Spleen (tissue), 11 donors: ENCODE measurements at regions not wholly inside any gene's neighbourhood (a gene's known extent, or its start where the extent isn't known, plus 50 kb on each side); places are given as distances from the start of the nearest gene placed in this dataset.

ENCODE experiments used
- DNase-seq: peaks from one replicate; pipeline ENCODE4 v3.0.0-alpha.2; 2020
- H3K27ac ChIP-seq, 8 donors: fragments of 200-600 bp; sonication (generic) in 7 of 8; 1 replicate in 4 of 8; 2 replicates in 4 of 8; pipeline versions ENCODE4 v1.5.0 to v1.8.0; 2016 to 2021; ENCODE audit warnings: inconsistent platforms in 4 of 8, mild to moderate bottlenecking in 4 of 8, moderate library complexity in 1 of 8
- H3K27me3 ChIP-seq, 7 donors: fragments of 200-600 bp; sonication (generic) in 6 of 7; replicated peaks in 1 of 7; 1 replicate in 4 of 7; 2 replicates in 3 of 7; pipeline versions ENCODE4 v1.5.0 to v1.8.0; 2016 to 2021; ENCODE audit warnings: inconsistent platforms in 3 of 7, mild to moderate bottlenecking in 1 of 7
- H3K36me3 ChIP-seq, 6 donors: fragments of 200-600 bp; sonication (generic) in 5 of 6; 1 replicate in 4 of 6; 2 replicates in 2 of 6; pipeline versions ENCODE4 v1.5.0 to v1.8.0; 2016 to 2021; ENCODE audit warnings: inconsistent platforms in 2 of 6
- H3K4me1 ChIP-seq, 6 donors: fragments of 200-600 bp; sonication (generic) in 5 of 6; 1 replicate in 3 of 6; 2 replicates in 3 of 6; pipeline versions ENCODE4 v1.5.0 to v1.8.0; 2016 to 2021; ENCODE audit warnings: inconsistent platforms in 3 of 6
- H3K4me3 ChIP-seq, 8 donors: fragments of 200-600 bp; sonication (generic) in 7 of 8; 1 replicate in 4 of 8; 2 replicates in 4 of 8; pipeline versions ENCODE4 v1.5.0 to v1.8.0; 2016 to 2021; ENCODE audit warnings: inconsistent platforms in 4 of 8, mild to moderate bottlenecking in 4 of 8, moderate library complexity in 2 of 8
- H3K9me3 ChIP-seq, 8 donors: fragments of 200-600 bp; sonication (generic) in 7 of 8; 1 replicate in 4 of 8; 2 replicates in 4 of 8; pipeline versions ENCODE4 v1.5.0 to v1.8.0; 2016 to 2021; ENCODE audit warnings: inconsistent platforms in 4 of 8
- CTCF ChIP-seq, 11 experiments: fragments of 200-600 bp in 7 of 11; fragments of 450-650 bp in 4 of 11; sonication (generic) in 4 of 11; IDR thresholded peaks in 8 of 11; conservative IDR thresholded peaks in 3 of 11; 1 replicate in 7 of 11; 2 replicates in 4 of 11; pipeline versions ENCODE4 v1.4.0 to v1.8.0; 2016 to 2021; ENCODE audit warnings: antibody characterized with exemption in 11 of 11, inconsistent platforms in 4 of 11, mild to moderate bottlenecking in 1 of 11
- POLR2A ChIP-seq, 3 donors: fragments of 450-650 bp; IDR thresholded peaks; one replicate each; pipeline ENCODE4 v1.5.1; 2017; ENCODE audit warnings: antibody characterized with exemption in 3 of 3, mild to moderate bottlenecking in 1 of 3
- POLR2AphosphoS5 ChIP-seq, 3 donors: sonication (generic); formaldehyde crosslinking; IDR thresholded peaks; one replicate each; pipeline ENCODE4 v1.5.1; 2017; ENCODE audit warnings: antibody characterized with exemption in 3 of 3
- WGBS, 5 donors: extraction: QIAGEN DNeasy Blood & Tissue Kit in 3 of 5; methylation state at CpG; one replicate each; pipeline versions ENCODE4 v1.1.5 to v1.1.7; 2013 to 2018; 5-methylcytosine and 5-hydroxymethylcytosine counted together
- intact Hi-C: fragments of 100-400 bp; cut with DNase I; formaldehyde crosslinking; loops from one replicate; pipeline ENCODE4 v1.15.0; 2023; ENCODE audit warnings: low total_unique reads
- donor health status: healthy with polysubstance abuse.
- donor health status: DM: no; HTN: no; CAD: no; lungs with moderate emphysema.
- donor health status: DM: no; HTN: no; CAD: no.
- donor health status: Bipolar disorder and iron deficiency.
- donor health status: healthy.
- donor health status: DM: no; HTN: no; CAD: no.
- donor health status: DM: yes; HTN: yes; CAD: no.

- intact Hi-C loops, result no loop called here
- H3K27me3 ChIP-seq, result peaks cover 0 to 34% (median 0%) of the 10 kb centered on the region in 7 donors
- H3K36me3 ChIP-seq, result no peaks in the 10 kb centered on the region
- 18 to 42% (median 32%) methylated on average over 1 of the region's 1 CpG for WGBS, 5 donors
- no peak for DNase-seq
- H3K4me1 ChIP-seq, result no peaks in the 10 kb centered on the region
- no peak overlapping the region for H3K4me3 ChIP-seq
- H3K27ac ChIP-seq, result no peak overlapping the region
- TF ChIP-seq POLR2AphosphoS5 (IDR thresholded peaks at IDR 0.05) (no peak), POLR2A (IDR thresholded peaks at IDR 0.05) (no peak), CTCF (IDR thresholded peaks at IDR 0.05 in 8 of 11, conservative IDR thresholded peaks at IDR 0.05 in 3 of 11) (no peak)
- no peaks in the 10 kb centered on the region for H3K9me3 ChIP-seq
Measured at GRCh38 chr19:31072451-31072850, 276.8 kb downstream of the TSHZ3 start.

GRCh38 chr19:31071136-31071855, 277.9 kb downstream of the TSHZ3 start:
- Histone ChIP-seq H3K4me3 (no peak overlapping the region), H3K27ac (no peak overlapping the region), H3K9me3 (no peaks in the 10 kb centered on the region), H3K27me3 (peaks cover 0 to 34% (median 0%) of the 10 kb centered on the region in 7 donors), H3K36me3 (no peaks in the 10 kb centered on the region), H3K4me1 (no peaks in the 10 kb centered on the region)
- intact Hi-C loops, result no loop called here
- 82 to 89% (median 85%) methylated on average over 11 of the region's 11 CpGs for WGBS, 5 donors
- TF ChIP-seq CTCF (IDR thresholded peaks at IDR 0.05 in 8 of 11, conservative IDR thresholded peaks at IDR 0.05 in 3 of 11) (no peak), POLR2AphosphoS5 (IDR thresholded peaks at IDR 0.05) (no peak), POLR2A (IDR thresholded peaks at IDR 0.05) (no peak)
- DNase-seq, result no peak

GRCh38 chr19:31070146-31071065, 278.8 kb downstream of the TSHZ3 start:
- intact Hi-C loops, result no loop called here
- no peak for DNase-seq
- Histone ChIP-seq H3K9me3 (no peaks in the 10 kb centered on the region), H3K4me1 (no peaks in the 10 kb centered on the region), H3K27me3 (peaks cover 0 to 34% (median 0%) of the 10 kb centered on the region in 7 donors), H3K36me3 (no peaks in the 10 kb centered on the region), H3K4me3 (no peak overlapping the region), H3K27ac (no peak overlapping the region)
- TF ChIP-seq CTCF (IDR thresholded peaks at IDR 0.05 in 8 of 11, conservative IDR thresholded peaks at IDR 0.05 in 3 of 11) (no peak), POLR2A (IDR thresholded peaks at IDR 0.05) (no peak), POLR2AphosphoS5 (IDR thresholded peaks at IDR 0.05) (no peak)
- WGBS, 5 donors, result 75 to 86% (median 82%) methylated on average over 15 of the region's 15 CpGs

GRCh38 chr19:31068268-31068667, 281.0 kb downstream of the TSHZ3 start:
- Histone ChIP-seq H3K36me3 (no peaks in the 10 kb centered on the region), H3K4me3 (no peak overlapping the region), H3K27ac (no peak overlapping the region), H3K27me3 (peaks cover 0 to 15% (median 0%) of the 10 kb centered on the region in 7 donors), H3K9me3 (no peaks in the 10 kb centered on the region), H3K4me1 (no peaks in the 10 kb centered on the region)
- 70 to 91% (median 80%) methylated on average over 6 of the region's 6 CpGs for WGBS, 5 donors
- no peak for DNase-seq
- TF ChIP-seq POLR2A (IDR thresholded peaks at IDR 0.05) (no peak), CTCF (IDR thresholded peaks at IDR 0.05 in 8 of 11, conservative IDR thresholded peaks at IDR 0.05 in 3 of 11) (no peak), POLR2AphosphoS5 (IDR thresholded peaks at IDR 0.05) (no peak)
- intact Hi-C loops, result no loop called here
